Left ventricle myocardium superior (tissue), 1 donor: ENCODE measurements at regions not wholly inside any gene's neighbourhood (a gene's known extent, or its start where the extent isn't known, plus 50 kb on each side); places are given as distances from the start of the nearest gene placed in this dataset.
A peak's percentile ranks its signal among the peaks of the same experiment; 100 is the strongest.
"Not testable (repeated sequence)": the region's sequence is repeated elsewhere in the genome, so short reads cannot be mapped to it uniquely, and the experiment has no call there.

ENCODE experiments used
- ATAC-seq: fragments of 200-7000 bp; cut with Tn5 transposase; one replicate; pipeline ENCODE4 v1.9.1; 2020; ENCODE audit warnings: mild to moderate bottlenecking, moderate library complexity
- DNase-seq: peaks from one replicate; pipeline ENCODE4 v3.0.0-alpha.2; 2020
- intact Hi-C: fragments of 100-400 bp; cut with micrococcal nuclease; formaldehyde crosslinking; loops from one replicate; pipeline ENCODE4 v1.11.0; 2022
- donor health status: DM: no; HTN: yes; CAD: no; lungs with severe emphysema.

GRCh38 chr13:50280441-50280937, 265.2 kb downstream of the KCNRG start:
- intact Hi-C loops = no loop called here
- no peak for DNase-seq
- ATAC-seq = no peak

GRCh38 chr13:50282016-50282415, 266.8 kb downstream of the KCNRG start:
- DNase-seq = no peak
- no peak for ATAC-seq
- intact Hi-C loops = no loop called here

- intact Hi-C loops = no loop called here
Observed at GRCh38 chr13:50283017-50283416, 267.8 kb downstream of the KCNRG start.

GRCh38 chr13:50284540-50284939, 269.3 kb downstream of the KCNRG start:
- ATAC-seq = peak; percentile 24
- intact Hi-C loops = no loop called here
- no peak for DNase-seq

More at GRCh38 chr13:50283017-50283416, 267.8 kb downstream of the KCNRG start:
- ATAC-seq (no peak), DNase-seq (no peak)

- no peak for ATAC-seq
- intact Hi-C loops = no loop called here
- DNase-seq = no peak
Observed at GRCh38 chr13:50285283-50285682, 270.0 kb downstream of the KCNRG start.

GRCh38 chr13:50286324-50286723, 271.1 kb downstream of the KCNRG start:
- intact Hi-C loops = no loop called here
- no peak for DNase-seq
- ATAC-seq = no peak

GRCh38 chr13:50290186-50290585, 274.9 kb downstream of the KCNRG start:
- intact Hi-C loops = no loop called here
- ATAC-seq (no peak), DNase-seq (no peak)

- no peak for DNase-seq
- intact Hi-C loops = no loop called here
- no peak for ATAC-seq
Observed at GRCh38 chr13:50291611-50292010, 276.4 kb downstream of the KCNRG start.

- intact Hi-C loops = no loop called here
- ATAC-seq = no peak
- DNase-seq = no peak
Observed at GRCh38 chr13:50292081-50292480, 276.8 kb downstream of the KCNRG start.

- not testable (repeated sequence) for ATAC-seq
Observed at GRCh38 chr13:50294425-50294824, 279.2 kb downstream of the KCNRG start.

GRCh38 chr13:50299546-50300249, 284.5 kb downstream of the KCNRG start:
- DNase-seq (no peak), ATAC-seq (no peak)
- intact Hi-C loops = no loop called here

More at GRCh38 chr13:50294425-50294824, 279.2 kb downstream of the KCNRG start:
- intact Hi-C loops, DNase-seq: not testable (repeated sequence)

GRCh38 chr13:50303963-50304721, 288.9 kb downstream of the KCNRG start:
- intact Hi-C loops = no loop called here
- DNase-seq = no peak
- no peak for ATAC-seq

- ATAC-seq (no peak), DNase-seq (no peak)
- intact Hi-C loops = no loop called here
Observed at GRCh38 chr13:50306156-50306555, 290.9 kb downstream of the KCNRG start.

GRCh38 chr13:50309318-50309717, 294.1 kb downstream of the KCNRG start:
- ATAC-seq = no peak
- intact Hi-C loops = no loop called here
- no peak for DNase-seq

GRCh38 chr13:50309882-50310594, 294.8 kb downstream of the KCNRG start:
- no peak for DNase-seq
- no peak for ATAC-seq
- intact Hi-C loops = no loop called here

- intact Hi-C loops = no loop called here
- DNase-seq (no peak), ATAC-seq (no peak)
Observed at GRCh38 chr13:50310734-50311133, 295.5 kb downstream of the KCNRG start.

GRCh38 chr13:50318887-50319286, 303.6 kb downstream of the KCNRG start:
- DNase-seq (no peak), ATAC-seq (no peak)
- intact Hi-C loops = no loop called here

- DNase-seq = no peak
Observed at GRCh38 chr13:50319635-50320255, 304.5 kb downstream of the KCNRG start.

GRCh38 chr13:50320271-50320862, 305.1 kb downstream of the KCNRG start:
- no peak for ATAC-seq
- no peak for DNase-seq
- intact Hi-C loops = no loop called here

More at GRCh38 chr13:50319635-50320255, 304.5 kb downstream of the KCNRG start:
- intact Hi-C loops = no loop called here
- no peak for ATAC-seq
